ENCODE measurements at regions not wholly inside any gene's neighbourhood (a gene's known extent, or its start where the extent isn't known, plus 50 kb on each side); places are given as distances from the start of the nearest gene placed in this dataset.
"Not testable (repeated sequence)": the region's sequence is repeated elsewhere in the genome, so short reads cannot be mapped to it uniquely, and the experiment has no call there.

DNA sequence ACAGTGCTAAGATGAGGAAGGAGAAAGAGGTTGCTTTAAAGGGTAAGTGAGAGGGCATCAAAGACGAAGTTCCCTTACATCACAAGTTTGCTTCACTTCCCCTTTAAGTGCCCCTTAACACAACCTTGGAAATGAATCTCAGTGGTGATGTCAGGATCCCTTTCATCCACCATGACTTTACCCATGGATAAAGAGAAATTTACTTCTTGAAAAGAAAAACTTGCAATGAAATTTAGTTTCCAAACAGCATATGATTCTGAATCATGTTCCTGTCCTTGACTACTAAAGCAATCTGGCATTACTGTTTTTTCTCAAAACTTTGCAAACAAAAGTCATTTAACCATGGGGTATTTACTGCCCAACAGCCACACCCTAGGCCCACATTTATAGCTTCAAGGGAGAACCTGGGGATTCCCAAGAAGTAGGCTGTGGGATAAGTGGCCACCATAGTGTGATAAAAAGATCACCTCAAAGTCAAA is 135.9 kb downstream of the ITGB8 start:
- no peak for FAIRE-seq

DNA sequence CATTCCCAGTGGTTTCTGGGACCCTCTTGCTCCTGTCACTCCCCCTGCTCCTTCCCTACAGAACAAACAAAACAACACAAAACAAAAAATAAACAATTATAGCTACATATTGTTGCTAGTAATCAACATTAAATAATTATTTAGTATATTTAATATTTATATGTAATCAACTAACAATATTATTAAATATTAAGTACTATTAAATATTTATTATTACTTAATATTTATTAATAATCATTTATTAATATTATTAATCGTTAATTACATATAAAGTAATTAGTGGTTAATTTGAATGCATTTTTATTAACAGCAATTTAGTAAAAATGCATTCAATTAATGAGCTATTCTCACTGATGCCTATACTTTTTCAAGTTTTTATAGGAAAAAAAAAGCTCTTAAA is 139.4 kb downstream of the ITGB8 start:
- no peak for FAIRE-seq

DNA sequence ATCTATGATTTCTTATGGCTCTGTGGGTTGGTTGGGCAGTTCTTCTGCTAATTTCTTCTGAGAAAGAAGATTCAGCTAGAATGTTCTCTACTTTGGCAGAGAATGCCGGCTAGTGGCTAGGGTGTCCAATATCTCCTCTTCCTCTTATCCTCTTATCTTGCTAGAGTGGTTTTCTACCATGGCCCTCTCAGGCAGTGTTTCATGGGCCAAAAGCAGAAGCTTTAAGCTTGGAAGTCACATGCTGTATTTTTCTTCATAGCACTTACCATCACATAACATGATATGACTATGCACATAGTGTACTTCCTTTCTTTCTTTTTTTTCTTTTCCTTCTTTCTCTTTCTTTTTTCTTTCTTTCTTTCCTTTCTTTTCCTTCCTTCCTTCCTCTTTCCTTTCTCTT is 140.0 kb downstream of the ITGB8 start:
- FAIRE-seq = no peak

- no peak for FAIRE-seq
These were observed 141.2 kb upstream of the ABCB5 start for GRCh38 chr7:20474249-20474648.

GRCh38 chr7:20475756-20476155 is 139.7 kb upstream of the ABCB5 start:
- FAIRE-seq = no peak

- no peak for FAIRE-seq
These were observed 138.4 kb upstream of the ABCB5 start for GRCh38 chr7:20477067-20477466.

DNA sequence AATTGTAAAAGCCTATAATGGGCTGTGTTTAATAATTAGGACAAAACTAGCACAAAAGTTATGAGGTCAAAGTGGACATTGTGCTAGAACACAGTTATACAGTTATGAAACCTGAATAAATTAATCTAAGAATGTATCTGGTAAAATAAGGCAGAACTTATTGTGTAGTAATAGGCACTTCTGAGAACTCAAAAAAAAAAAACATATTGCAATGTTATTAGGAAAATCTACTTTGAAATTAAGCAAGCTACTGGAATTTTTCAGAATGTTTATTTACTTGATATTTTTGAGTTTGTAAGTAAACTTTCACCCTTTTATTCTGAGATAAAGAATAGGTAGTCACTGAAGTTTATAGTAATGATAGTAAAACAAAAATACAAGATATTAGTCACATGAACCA is 135.8 kb upstream of the ABCB5 start:
- FAIRE-seq = no peak

DNA sequence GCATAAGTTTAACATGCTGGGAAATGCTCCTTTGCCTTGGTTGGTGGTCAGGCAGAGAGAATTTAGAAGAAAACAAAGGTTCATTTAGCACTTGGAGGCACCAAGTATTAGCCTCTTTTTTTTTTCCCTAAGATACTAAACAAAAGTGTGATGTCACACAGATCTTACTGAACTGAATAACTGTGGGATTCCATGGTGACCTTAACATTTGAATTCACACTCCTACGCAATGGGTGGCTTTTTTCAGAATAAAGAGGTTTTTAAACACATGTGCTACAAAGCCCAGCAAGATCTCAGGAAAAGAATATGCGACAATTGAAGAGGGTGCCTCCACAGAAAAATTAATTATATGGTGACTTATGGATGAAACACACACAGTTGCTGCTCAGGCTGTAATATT is 133.4 kb upstream of the ABCB5 start:
- FAIRE-seq = no peak

- no peak for FAIRE-seq
These were observed 131.1 kb upstream of the ABCB5 start for GRCh38 chr7:20484356-20484755.

GRCh38 chr7:20488850-20489249 is 126.6 kb upstream of the ABCB5 start:
- FAIRE-seq = no peak

- no peak for FAIRE-seq
These were observed 124.2 kb upstream of the ABCB5 start for GRCh38 chr7:20491284-20491683.

DNA sequence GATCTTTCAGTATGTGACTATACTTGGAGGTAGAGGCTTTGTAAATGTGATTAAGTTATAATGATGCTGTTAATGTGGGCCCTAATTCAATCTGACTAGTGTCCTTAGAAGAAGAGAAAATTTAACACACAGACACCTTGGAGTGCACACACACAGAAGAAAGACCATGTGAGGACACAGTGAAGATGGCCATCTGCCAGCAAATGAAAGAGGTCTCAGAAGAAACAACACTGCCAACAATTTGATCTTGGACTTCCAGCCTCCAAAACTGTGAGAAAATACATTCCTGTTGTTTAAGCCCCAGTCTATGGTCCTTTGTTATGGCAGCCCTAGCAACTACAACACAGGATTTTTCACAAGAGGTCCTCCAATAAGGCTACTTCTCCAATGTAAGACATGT is 120.9 kb upstream of the ABCB5 start:
- no peak for FAIRE-seq

- FAIRE-seq = not testable (repeated sequence)
These were observed 114.0 kb upstream of the ABCB5 start for GRCh38 chr7:20501473-20501872.

- no peak for FAIRE-seq
These were observed 112.1 kb upstream of the ABCB5 start for GRCh38 chr7:20503278-20503950.

- no peak for FAIRE-seq
These were observed 111.4 kb upstream of the ABCB5 start for GRCh38 chr7:20504060-20504459.

GRCh38 chr7:20506175-20506574 is 109.3 kb upstream of the ABCB5 start:
- no peak for FAIRE-seq

- no peak for FAIRE-seq
These were observed 108.3 kb upstream of the ABCB5 start for GRCh38 chr7:20507157-20507556.

- FAIRE-seq = no peak
These were observed 107.4 kb upstream of the ABCB5 start for GRCh38 chr7:20508109-20508508.

GRCh38 chr7:20509892-20510572 is 105.4 kb upstream of the ABCB5 start:
- no peak for FAIRE-seq

- FAIRE-seq = no peak
These were observed 104.9 kb upstream of the ABCB5 start for GRCh38 chr7:20510573-20510900.

DNA sequence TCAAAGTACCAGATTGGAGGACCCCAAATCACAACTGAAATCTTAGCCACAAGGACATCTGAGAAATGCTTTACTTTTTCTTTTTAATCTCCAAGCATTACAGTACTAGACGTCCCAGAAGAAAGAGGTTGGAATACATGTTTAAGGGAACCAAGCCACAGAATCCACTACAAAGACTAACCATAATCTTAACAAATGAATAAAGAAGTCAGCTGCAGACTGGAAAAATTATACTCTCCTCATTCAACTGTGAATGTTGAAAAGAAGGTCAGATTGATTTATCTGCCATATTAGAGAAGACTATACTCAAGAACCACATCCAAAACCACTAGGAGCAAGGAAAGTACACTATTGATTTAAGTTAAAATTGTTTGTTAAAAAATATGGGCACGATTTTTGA is 102.1 kb upstream of the ABCB5 start:
- FAIRE-seq = no peak

GRCh38 chr7:20513897-20514296 is 101.6 kb upstream of the ABCB5 start:
- no peak for FAIRE-seq

DNA sequence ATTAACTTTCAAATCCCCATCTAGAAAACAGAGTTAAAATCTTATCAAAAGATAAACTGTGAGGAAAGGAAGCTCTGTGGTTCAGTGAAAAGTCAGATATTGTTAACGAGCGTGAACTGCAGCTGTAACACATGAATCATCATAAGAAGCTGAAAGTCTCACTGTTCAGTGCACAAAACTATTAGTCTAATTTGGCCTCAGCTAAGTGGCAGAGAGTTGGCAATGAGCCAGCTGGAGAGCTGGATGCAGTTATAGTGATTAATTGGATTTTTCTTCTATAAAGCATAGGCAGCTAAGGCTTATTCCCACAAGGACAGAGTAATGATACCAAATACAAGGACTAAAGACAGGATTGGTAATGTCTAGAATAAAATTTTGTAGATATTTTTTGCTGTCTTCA is 101.1 kb upstream of the ABCB5 start:
- peak; percentile 100 for FAIRE-seq

DNA sequence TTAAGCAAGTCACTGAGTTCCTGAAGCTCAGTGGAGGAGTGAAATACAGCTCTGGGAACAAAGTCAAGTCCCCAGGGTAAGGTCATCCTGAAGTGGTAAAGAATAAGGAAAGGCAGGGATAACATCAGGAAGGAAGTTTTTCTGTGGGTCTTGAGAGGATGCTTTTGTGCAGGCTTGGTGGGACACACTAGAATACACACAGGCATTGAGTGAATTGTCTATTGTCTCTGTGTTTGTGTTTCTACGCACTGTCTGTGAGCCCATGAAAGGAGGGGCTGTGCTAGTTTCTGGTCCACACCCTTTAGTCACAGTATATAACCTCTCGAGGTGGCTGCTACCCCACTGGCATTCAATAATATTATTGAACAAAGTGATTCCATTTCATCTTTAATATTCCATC is 95.8 kb upstream of the ABCB5 start:
- no peak for FAIRE-seq

- no peak for FAIRE-seq
These were observed 94.9 kb upstream of the ABCB5 start for GRCh38 chr7:20520530-20520929.

Measured in islet of Langerhans (tissue), 1 donor.